Endothelial cell (in vitro differentiated cells): ENCODE measurements at regions not wholly inside any gene's neighbourhood (a gene's known extent, or its start where the extent isn't known, plus 50 kb on each side); places are given as distances from the start of the nearest gene placed in this dataset.

Source experiments
- DNase-seq: peaks from one replicate; pipeline ENCODE4 v3.0.0; 2021; ENCODE audit warnings: low spot score
- H3K27ac Mint-ChIP-seq: one replicate; pipeline ENCODE4 v1.8.0; 2021; ENCODE audit warnings: mixed read lengths, inconsistent platforms; ENCODE audit not compliant: unreplicated experiment
- H3K27me3 Mint-ChIP-seq: one replicate; pipeline ENCODE4 v1.8.0; 2021; ENCODE audit warnings: mild to moderate bottlenecking, moderate library complexity, mixed read lengths, inconsistent platforms; ENCODE audit not compliant: unreplicated experiment
- H3K36me3 Mint-ChIP-seq: one replicate; pipeline ENCODE4 v1.8.0; 2021; ENCODE audit warnings: mild to moderate bottlenecking, low read depth, mixed read lengths, inconsistent platforms; ENCODE audit not compliant: unreplicated experiment
- H3K4me1 Mint-ChIP-seq: one replicate; pipeline ENCODE4 v1.8.0; 2021; ENCODE audit warnings: mild to moderate bottlenecking, mixed read lengths, inconsistent platforms; ENCODE audit not compliant: unreplicated experiment
- H3K4me3 Mint-ChIP-seq: one replicate; pipeline ENCODE4 v1.8.0; 2021; ENCODE audit warnings: mild to moderate bottlenecking, mixed read lengths, inconsistent platforms; ENCODE audit not compliant: unreplicated experiment
- H3K9me3 Mint-ChIP-seq: one replicate; pipeline ENCODE4 v1.8.0; 2021; ENCODE audit warnings: mixed read lengths, inconsistent platforms; ENCODE audit not compliant: unreplicated experiment
- TF ChIP-seq, protein P1 (sequence below): fragments of 200-600 bp; sonication (generic); IDR thresholded peaks from one replicate; pipeline ENCODE4 v1.5.0; 2021; ENCODE audit warnings: antibody characterized with exemption; ENCODE audit not compliant: unreplicated experiment

DNA sequence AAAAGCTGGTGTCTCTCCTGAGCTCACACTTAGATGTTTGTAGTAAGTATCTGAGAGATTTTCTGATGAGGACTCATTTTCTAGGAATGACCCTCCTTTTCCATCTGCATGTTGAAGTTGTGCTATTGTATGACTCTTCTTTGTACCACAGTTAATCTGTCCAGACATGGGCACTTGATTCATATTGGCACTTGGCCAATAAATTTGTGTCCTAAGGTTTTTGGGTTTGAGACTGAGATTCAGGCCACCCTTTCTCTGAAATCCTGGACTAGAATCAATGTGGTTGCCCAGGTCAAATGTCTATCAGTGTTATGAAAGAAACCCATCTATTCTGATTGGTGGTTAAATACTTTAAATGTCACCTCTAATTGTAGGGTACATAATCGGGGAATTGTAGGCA, 869.0 kb downstream of the SH3BGRL start:
- DNase-seq, result no peak
- no peaks in the 10 kb centered on the region for H3K9me3 Mint-ChIP-seq
- H3K27me3 Mint-ChIP-seq, result no peaks in the 10 kb centered on the region
- no peak overlapping the region for H3K27ac Mint-ChIP-seq
- TF ChIP-seq, protein P1, sequence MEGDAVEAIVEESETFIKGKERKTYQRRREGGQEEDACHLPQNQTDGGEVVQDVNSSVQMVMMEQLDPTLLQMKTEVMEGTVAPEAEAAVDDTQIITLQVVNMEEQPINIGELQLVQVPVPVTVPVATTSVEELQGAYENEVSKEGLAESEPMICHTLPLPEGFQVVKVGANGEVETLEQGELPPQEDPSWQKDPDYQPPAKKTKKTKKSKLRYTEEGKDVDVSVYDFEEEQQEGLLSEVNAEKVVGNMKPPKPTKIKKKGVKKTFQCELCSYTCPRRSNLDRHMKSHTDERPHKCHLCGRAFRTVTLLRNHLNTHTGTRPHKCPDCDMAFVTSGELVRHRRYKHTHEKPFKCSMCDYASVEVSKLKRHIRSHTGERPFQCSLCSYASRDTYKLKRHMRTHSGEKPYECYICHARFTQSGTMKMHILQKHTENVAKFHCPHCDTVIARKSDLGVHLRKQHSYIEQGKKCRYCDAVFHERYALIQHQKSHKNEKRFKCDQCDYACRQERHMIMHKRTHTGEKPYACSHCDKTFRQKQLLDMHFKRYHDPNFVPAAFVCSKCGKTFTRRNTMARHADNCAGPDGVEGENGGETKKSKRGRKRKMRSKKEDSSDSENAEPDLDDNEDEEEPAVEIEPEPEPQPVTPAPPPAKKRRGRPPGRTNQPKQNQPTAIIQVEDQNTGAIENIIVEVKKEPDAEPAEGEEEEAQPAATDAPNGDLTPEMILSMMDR, result no peak
- no peak overlapping the region for H3K4me3 Mint-ChIP-seq
- H3K36me3 Mint-ChIP-seq, result no peaks in the 10 kb centered on the region
- H3K4me1 Mint-ChIP-seq, result no peaks in the 10 kb centered on the region

DNA sequence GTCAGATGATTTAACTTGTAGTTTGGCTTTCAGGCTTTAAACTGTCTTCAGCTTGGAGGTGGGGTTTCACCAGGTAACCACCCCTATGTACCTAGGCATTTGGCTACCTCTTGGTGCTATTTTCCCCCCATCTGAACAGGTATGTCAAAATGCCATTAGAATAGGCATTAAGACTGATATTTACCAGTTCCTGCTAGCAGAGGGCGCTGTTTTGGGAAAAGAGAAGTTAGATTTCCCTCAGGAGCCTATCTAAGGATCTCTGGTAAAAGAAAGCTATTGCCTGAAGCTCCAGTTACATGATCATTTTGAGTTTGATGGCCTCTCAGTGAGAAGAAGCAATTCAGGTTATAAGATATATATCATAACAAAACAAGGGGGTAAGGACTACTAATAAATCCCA, 879.1 kb downstream of the SH3BGRL start:
- Mint-ChIP-seq H3K27ac (no peak overlapping the region), H3K4me1 (no peaks in the 10 kb centered on the region), H3K9me3 (no peaks in the 10 kb centered on the region), H3K36me3 (no peaks in the 10 kb centered on the region), H3K4me3 (no peak overlapping the region), H3K27me3 (no peaks in the 10 kb centered on the region)
- no peak for DNase-seq
- TF ChIP-seq, protein P1, result no peak

DNA sequence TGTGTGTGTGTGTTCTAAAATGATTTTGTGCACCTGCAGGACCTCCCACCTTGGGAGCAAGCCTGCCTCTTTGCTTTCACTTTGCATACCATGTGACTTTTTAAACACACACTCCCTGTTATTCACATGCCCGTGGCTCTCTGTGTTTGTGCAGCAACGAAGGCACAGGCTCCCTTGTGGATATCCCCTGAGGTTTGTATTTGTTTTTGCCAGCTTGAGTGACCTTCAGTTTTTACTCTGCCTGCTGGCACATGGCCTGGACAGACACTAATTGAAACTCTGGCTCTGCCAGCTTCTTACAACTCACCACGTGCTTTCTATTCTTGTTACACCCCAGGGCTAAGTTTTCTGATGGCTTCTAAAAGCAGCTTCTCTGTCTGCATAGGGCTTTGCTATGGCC, 885.8 kb downstream of the SH3BGRL start:
- TF ChIP-seq, protein P1, result no peak
- peaks cover 5% of the 10 kb centered on the region for H3K9me3 Mint-ChIP-seq
- H3K4me1 Mint-ChIP-seq, result no peaks in the 10 kb centered on the region
- H3K27me3 Mint-ChIP-seq, result no peaks in the 10 kb centered on the region
- no peak for DNase-seq
- H3K27ac Mint-ChIP-seq, result no peak overlapping the region
- no peak overlapping the region for H3K4me3 Mint-ChIP-seq
- H3K36me3 Mint-ChIP-seq, result peaks cover 3% of the 10 kb centered on the region

DNA sequence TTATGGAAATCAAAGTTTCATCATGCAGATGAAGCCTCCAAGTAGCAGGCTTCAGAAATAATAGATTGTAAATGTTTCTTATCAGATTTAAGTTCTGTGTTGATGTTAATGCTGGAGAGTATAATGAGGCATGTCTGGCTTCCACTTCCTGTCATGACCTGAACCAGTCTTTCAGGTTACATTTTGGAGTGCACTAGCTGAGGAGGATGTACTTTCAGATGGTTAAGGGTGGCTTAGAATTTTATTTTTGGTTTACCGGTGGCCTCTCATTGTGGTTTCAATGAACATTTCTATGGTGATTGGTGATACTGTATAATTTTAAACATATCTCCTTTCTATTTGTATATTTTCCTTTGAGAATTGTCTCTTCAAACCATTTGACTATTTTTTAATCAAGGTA, 890.4 kb downstream of the SH3BGRL start:
- no peak for DNase-seq
- H3K27me3 Mint-ChIP-seq, result no peaks in the 10 kb centered on the region
- no peak overlapping the region for H3K4me3 Mint-ChIP-seq
- no peaks in the 10 kb centered on the region for H3K4me1 Mint-ChIP-seq
- no peaks in the 10 kb centered on the region for H3K9me3 Mint-ChIP-seq
- TF ChIP-seq, protein P1, result no peak
- H3K36me3 Mint-ChIP-seq, result no peaks in the 10 kb centered on the region
- no peak overlapping the region for H3K27ac Mint-ChIP-seq

DNA sequence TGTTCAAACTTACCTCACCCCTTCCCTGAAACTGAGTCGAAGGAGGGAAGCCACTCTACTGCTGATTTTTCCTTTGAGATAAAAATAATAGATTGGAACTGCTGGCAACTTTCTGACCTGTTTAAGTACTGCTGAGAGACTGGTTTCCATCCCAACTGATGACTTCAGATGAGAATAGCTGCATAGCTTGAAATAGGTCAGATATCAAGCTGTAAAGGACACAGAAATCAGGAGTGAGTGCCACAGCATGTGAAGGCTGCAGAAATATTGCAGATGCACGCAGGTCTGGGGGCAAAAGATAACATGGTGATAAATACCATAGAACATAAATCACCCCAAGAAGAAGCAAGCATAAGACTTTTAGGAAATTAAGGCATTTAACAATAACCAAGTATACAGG, 923.2 kb downstream of the SH3BGRL start:
- no peak for DNase-seq
- Mint-ChIP-seq H3K27me3 (no peaks in the 10 kb centered on the region), H3K36me3 (no peaks in the 10 kb centered on the region), H3K9me3 (no peaks in the 10 kb centered on the region), H3K4me3 (no peak overlapping the region), H3K27ac (no peak overlapping the region), H3K4me1 (no peaks in the 10 kb centered on the region)
- TF ChIP-seq, protein P1, result no peak
